ENCODE measurements at regions not wholly inside any gene's neighbourhood (a gene's known extent, or its start where the extent isn't known, plus 50 kb on each side); places are given as distances from the start of the nearest gene placed in this dataset.

DNA sequence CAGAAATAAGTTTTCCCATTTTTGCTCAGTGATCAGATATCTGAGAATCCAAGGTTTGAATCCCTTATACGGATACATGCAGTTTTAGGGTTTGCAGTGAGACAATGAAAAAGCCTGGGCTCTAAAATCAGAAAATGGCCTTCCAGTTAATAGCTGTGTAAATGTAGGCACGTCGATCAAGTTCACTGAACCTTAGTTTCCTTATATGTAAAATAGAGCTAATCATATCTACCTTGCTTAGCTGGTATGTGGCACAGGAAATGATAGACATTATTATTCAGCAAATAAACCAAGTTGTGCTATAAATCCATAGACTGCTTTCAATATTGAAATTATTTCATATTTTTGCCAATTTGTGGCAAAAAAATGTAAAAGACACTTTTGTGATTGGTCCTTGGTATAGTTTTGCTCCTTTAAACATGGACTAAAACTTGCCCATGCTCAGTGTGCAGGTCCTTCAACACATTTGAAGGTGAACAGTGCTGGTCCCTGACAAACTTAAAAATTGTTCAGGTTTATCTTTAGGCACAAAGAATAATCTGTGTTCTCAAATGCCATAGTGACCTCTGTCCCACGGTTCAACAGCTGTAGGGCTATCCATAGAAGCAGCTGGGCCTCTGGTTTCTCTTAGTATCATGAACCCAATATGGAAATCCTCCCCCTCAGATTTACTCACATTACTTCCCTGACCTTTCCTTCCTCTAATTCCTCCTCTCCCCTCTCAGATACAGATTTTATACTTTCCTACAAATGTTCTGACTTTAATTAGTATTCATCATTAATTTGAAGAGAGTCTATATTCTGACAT is 51.0 kb downstream of the CCDC54 start:
- no peak for DNase-seq

DNA sequence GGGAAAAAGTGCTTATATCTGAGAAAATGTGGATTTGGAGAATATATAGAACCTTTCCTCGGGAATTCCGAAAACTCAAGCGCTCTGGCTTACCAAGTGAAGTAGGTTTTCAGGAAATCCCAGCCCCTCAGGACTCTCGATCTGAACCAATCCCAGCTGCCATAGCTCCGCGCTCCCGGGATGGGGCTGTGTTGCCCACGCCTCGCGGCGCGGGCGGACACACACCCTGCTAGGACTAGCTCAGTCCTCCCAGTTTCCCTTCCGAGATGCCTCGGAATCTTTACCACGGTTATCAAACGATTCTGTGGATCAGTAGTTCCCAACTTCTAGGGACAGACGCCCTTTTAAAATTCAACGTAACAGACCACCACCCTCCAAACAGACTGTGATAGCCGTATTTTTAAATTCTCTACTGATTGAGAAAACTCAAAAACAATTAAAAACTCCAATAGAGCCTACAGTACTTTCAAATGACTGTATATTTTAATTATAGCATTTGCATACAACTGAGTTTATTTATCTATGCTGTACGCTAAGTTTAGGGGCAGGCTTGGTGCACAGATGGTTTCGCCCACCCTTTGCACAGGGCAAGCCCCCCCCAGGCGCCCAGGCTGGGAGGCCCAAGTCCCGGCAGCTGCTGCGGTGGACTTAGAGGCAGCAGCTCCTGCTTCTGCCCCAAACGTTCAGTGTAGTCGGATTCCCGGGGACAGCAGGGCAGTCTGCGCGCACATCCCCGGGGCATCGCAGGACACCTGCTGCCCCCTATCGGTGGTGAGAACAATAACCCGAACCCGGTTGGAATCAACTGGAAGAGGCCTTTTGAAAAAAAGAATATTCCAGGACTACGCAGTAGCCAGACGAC is 52.3 kb downstream of the CCDC54 start:
- peak; percentile 83 for DNase-seq

DNA sequence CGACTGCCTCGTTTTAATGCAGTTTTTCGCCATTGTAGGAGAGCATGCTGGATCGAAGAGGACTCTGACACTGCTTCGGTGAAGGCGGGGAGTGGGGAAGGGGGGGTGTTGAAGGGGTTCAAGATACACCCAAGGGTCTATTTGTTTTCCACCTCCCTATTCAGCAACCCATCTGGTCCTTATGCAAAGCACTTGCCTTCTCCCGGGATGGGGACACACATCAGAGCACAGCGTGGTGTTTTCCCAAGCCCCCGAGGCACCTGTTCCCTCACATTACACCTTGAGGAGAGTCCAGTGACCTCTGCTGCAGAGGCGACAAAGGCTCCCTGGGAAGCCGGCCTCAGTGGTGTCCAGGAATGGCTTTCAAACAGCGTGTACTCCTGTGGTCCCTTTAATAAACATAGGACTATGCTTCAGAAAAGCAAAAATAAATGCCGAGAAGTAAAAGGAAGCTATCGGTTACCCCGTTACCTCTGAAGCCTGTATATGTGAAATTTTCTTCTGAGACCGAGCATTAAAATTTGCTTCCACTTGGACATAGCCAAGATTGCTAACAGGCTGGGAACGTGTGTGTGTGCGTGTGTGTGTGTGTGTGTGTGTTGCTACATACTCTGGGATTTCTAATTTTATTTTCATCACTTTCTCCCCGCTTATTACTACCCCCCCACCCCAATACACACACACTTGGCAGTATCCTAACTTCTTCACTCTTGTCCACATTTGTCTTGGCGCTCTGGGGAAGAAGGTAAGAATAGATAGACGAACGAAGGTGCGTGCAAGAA is 53.2 kb downstream of the CCDC54 start:
- peak; percentile 55 for DNase-seq

DNA sequence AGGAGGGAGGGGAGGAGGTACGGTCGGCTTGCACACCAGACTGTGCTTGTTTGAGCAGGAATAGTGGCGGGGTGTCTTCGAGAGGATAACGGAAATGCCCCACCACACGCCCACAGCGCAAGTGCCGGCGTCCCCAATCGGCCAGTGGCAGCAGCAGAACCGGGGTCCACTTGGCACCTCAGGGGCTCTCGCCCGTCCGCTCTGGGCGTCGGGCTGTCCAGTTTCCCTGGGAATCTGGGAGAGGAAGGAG is 53.7 kb downstream of the CCDC54 start:
- DNase-seq = no peak

DNA sequence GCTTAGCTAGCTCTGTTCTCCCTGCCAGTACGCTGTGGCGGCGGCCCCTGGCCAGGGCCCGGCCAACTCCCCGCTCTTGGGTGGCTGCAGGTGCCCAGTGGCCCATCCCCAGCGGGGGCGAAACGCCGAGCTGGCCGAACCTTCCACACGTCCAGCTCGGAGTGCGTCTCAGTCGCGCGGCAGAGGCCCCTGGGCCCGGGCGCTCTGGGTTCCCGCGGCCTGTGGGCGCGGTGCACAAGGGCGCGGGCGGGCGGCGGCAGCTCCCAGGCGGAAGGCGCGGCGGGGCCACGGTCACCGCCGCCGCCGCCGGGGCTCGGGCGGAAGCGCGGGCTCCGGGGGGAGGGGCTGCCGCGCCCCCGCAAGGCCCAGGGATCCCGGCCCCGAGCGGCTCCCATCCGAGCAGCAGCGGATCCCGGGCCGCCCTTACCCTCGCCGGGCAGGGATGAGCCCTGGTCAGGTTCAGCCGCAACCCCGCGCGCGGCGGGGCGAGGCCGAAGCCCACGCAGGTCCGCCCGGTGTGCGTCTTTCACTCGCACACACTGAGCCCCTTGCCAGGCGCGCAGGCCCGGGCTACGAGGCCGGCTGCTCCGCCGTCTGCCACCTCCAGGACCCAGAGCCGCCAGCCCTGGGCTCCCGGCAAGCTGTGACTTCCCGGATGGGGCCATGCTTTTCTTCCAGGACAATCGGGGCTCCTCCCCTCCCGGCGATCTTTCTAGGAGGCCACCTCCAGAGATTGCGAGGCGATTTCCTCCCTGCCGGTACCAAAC is 54.2 kb downstream of the CCDC54 start:
- DNase-seq = peak; percentile 27

DNA sequence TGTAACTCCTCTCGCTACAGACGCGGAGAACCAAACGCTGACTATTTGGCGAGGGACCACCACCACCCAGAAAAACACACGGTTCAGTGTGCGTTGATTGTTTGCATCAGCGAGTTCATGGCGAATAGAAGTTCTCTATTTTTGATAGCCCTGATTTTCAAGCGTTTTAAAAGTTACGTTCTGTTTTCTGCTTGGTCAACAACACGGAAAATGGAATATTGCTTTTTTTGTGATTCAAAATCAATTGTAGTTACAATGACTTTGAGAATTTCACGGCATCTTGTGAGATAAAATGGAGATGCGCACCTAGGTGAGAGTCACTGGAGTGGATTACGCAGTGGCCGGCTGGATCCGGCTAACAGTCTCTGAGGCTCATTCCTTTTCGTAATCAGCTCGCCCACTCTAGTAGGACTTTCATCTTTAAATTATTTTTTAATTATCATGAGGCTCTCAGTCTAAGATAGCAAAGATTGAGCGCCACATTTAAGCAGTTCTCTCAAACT is 54.8 kb downstream of the CCDC54 start:
- no peak for DNase-seq

DNA sequence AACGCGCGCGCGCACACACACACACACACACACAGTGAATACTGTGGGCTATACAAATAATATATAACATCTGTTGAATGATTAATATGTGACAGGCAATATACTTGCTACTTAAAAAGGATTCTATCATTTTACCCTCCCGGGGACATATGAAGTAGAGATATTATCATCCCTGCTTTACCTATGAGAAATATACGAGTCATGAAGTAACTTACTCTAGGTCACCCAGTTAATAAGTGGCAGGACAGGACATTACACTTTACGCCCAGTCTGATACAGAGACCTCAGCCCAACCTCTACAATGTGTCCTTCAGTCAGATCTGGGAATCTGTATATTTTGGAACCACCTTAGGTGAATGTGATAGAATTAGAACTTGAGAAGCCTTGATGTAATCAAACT is 55.4 kb downstream of the CCDC54 start:
- DNase-seq = peak; percentile 3

DNA sequence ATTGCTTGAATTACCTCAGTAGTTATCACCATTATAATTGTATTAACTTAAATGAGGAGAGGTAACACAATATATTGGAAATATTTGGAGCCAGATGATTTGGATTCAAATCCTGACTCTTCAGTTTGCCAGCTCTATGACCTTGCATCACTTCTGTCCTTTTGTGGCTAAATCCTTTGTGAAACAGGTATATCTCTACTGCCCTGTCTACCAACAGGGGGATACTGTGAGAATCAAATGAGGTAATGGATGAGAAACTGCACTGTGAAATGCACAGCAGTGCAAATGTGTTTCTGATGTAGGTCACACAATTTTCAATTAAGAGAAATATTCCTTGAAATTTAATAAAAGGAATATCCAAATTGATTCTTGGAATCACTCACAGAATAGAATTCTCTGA is 58.8 kb downstream of the CCDC54 start:
- no peak for DNase-seq

DNA sequence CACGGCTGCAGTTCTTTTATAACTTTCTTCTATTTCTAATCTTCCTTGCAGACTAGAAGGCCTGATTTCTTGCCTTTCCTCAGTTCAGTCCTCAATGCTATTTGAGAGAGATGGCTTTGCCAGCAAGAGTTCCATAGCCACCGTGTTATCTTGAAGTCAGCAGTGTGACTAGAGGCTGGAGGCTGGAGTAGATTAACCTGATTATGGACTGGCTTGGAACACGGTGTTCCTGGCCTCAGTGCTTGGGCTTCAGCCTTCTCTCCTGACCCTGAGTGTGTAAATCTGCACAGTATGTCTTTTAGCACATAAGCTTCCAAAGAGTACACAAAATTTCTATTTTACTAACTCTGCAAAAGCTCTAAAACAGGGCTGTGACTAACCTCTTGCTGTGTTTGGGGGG is 61.4 kb downstream of the CCDC54 start:
- no peak for DNase-seq

DNA sequence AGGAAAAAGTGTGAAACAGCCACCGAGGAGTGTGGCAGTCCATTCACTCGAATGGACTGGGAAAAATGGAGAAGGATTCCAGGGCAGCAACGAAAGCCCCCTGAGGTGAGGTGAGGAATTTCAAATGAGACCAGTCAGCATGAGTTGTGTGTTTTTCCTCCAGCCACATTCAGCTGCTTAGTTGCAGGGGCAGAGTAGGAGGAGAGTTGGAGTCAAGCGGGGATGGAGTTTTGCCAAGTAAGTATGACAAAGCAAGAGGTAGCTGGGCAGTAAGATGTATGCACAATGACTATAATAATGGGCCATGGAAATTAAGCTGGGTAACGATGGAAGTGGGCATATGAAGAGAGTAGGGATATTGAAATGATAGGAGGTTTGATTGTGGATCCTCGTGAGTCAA is 64.4 kb downstream of the CCDC54 start:
- DNase-seq = no peak

DNA sequence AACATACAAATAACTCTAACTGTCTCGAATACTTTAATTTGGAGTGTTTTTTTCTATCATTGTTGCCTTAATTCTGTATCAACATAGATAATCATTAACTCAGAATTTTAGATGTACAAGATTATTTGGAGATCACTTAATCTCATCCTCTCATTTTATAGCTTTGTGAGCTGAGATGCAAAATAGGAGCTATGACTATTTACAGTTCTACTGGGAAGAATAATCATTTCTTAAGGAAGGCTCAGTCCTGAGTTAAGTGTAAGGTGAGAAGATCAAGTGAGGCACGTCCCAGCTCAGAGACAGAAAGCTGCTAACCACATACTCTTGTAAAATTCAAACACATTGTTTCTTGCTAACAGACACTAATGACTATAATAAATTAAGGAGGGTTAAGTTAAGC is 66.2 kb downstream of the CCDC54 start:
- no peak for DNase-seq

DNA sequence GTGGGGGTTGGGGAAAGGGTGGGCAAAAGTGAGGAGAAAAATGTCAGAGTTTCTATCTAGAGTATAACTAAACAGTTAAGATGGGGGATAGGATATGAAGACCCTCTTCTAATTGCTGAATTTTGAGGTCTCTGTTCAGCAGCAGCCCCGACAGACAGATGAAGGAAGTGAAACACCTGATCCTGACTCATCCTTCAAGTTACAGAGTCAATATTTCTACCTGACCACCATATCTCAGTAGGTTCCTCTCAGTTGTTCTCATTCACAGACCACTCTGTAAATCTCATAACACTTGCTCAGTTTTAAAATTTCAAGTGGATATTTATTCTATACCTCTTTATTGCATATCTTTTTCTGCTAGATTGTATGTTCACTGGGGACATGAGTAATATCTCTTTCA is 69.5 kb downstream of the CCDC54 start:
- no peak for DNase-seq

DNA sequence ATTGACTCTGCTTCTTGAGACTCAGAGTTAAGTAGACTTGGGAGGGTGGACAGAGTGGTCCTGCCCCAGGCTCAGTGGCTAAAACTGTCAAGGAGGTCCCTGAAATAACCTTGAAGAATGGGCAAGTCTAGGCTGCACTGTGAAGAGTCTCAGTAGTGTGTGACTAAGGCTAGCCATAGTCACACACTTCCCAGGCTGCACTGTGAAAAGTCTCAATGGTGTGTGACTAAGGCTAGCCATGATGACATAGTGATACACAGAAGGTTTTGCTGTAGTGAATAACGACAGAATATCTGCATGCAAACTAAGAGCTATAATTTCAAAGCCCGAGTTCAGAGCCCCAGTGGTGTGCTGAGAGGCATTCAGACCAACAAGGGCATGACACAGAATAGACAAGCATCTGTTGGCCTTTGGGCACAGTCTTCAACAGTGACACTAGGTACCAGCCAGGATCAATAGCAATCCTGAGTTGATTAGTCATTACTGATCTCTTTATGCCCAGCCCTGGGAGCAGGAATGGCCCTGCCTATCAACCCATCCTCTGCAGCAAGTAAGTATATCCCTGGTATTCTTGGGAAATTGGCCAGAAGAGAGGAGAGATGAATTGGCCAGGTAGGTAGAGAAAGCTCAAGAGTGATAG is 72.4 kb upstream of the BBX start:
- DNase-seq = no peak

DNA sequence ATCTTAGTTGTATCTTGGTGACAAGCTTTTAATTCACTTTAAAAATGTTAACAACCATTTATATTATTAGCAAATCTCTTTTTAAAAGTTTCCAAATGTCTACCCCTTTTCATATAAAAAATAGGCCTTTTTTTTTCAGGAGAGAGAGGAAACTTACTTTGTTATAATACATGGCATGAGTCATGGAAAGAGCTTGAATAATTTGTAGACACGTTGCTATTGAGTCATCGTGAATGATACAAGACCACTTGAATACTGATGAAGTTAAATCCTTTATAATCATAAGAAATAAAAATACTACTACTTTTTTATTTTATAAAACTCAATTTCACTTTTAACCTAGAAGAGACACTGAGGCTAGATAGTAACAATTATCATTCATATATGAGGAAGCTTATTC is 70.3 kb upstream of the BBX start:
- DNase-seq = no peak

DNA sequence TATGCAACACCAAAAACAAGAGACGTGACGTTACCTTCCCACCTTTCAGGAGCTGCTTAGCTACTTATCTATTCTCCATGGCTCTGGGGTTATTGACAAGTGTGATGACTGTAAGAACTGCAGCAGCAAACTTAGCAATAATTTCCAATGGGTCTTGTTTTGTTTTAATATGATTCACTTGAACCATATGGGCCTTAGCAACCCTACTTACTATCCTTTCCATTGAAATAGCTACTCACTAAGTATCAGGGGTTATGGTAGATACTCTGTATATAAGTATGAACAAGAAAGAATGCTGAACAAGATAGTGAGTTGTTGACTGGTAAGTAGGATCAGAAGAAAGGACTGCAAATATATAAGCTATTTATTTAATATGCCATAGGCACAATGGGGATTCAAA is 69.3 kb upstream of the BBX start:
- DNase-seq = no peak

DNA sequence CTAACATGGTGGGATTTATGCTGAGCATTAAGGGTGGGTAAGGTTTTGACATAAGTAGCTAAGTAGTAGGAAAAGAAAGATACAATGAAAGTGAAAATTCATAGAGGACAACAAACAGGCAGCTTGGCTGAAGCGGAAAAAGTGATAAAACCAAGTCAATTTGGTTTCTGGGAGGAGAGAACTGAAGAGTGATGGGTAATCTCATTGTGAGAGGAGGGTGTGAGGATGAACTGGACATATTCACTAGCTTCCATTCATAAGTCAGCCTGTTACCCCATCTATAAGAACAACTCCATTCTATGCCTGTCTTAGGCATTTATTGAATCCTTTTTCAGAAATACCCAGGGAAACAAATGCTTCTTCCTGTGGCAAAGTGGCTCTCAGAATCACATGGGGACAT is 67.1 kb upstream of the BBX start:
- no peak for DNase-seq

DNA sequence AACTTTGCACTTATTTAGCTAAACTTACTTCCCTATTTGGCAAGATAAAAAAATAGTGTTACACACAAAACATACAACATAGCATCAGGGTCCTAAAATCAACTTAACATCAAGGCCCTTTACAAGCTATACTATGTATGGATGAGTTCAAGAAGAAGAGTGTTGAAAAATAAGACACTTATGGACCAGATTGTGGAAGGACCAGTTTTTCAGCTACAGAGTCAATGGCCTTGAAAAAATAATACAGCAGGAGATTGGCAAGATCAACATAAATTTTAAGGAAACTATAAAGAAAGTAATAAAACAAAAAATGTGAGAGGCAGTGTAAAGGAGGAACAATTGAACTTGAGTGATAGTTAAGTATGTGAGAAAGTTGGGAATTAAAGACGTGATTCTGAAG is 66.3 kb upstream of the BBX start:
- no peak for DNase-seq

DNA sequence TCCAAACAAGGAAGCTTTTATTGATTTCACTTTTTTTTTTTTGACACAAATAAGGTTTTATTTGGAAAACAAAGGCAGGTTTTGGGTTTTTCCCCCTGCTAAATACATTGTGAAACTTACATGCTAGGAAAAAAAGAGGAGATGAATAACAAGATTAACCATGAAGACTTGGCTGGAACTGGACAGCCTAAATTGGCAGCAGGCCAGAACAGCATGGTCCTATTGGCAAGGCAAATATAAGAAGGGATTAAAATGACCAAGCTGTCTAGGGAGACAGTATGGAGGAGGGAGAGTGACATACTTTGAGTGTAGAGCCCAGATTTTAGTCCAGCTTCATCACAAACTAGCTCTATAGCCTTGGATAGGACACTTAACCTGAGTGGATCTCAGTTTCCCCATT is 63.9 kb upstream of the BBX start:
- DNase-seq = no peak

DNA sequence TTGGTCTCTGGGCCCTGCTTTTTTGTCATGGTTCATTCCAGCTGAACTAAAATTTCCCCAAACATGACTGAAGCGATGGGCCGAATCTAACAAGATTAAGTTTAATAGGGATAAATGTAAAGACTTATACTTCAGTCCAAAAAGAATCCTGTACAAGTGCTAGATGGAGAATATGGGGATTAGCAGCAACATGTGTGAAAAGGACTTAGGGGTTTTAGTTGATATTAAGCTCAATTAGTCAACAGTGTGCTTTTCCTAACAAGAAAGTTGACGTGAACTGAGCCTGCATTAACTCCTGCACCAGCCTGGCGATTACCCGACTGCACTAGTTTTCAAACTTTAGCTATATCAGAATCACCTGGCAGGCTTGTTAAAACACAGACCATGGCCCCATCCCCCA is 61.0 kb upstream of the BBX start:
- no peak for DNase-seq

DNA sequence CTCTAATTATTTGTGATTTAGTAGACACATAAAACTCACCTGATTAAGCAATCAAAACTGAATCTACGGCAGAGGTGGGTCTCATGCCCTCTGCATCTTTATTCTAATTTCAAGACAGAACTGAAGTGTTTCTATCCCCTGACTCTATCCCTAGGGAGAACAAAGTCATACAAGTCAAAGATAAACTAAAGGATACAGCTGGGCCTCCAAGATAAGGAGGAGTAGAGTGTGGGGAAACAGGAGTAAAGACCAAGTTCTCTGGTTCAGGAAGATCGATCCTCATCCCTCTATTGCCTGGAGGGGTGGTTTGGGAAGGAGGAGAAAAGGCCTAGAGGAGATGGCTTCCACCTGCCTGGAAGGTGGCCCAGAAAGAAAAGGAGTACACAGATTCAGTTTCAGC is 58.7 kb upstream of the BBX start:
- no peak for DNase-seq

DNA sequence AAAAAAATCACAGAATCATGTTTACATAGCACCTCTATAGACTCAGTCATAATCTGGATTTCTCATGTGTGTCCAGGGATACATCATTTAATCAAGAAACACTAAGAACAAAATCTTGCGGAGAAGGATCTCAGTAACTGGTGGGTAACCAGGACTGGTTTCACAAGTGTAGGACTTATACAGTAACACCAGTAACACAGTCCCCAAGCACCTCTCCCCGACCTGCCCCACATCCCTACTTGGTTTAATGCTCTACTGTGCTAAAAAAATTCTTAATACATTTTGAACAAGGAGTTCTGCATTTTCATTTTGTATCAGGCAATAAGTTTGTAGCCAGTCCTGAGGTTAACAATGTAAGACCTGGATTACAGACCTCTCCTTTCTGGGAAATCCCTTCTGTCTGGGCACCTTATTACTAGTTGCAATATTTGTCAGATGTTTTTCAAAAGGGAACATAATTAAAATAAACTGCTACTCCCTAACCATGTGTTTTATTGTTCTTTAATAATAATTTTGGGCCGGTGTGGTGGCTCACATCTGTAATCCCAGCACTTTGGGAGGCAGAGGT is 57.6 kb upstream of the BBX start:
- DNase-seq = no peak

DNA sequence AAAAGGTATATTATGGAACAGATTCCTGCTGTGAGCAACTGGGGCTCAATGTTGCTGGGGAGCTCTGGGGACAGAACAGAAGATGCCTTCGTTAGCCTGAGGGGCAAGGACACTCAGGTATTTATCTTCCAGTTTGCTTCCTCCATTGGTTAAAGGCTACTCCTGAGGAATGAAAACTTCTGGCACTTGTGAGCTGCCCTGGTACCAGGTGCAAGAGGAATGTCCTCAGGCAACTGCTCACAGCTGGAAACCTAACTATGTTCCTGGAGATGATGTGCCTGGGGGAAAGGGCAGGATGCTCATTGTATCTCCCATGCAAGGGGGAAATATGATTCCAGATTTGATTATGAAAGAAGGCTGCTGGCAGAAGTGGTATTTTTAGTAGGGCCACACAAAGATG is 54.0 kb upstream of the BBX start:
- DNase-seq = no peak
